ENCODE measurements at regions not wholly inside any gene's neighbourhood (a gene's known extent, or its start where the extent isn't known, plus 50 kb on each side); places are given as distances from the start of the nearest gene placed in this dataset.

DNA sequence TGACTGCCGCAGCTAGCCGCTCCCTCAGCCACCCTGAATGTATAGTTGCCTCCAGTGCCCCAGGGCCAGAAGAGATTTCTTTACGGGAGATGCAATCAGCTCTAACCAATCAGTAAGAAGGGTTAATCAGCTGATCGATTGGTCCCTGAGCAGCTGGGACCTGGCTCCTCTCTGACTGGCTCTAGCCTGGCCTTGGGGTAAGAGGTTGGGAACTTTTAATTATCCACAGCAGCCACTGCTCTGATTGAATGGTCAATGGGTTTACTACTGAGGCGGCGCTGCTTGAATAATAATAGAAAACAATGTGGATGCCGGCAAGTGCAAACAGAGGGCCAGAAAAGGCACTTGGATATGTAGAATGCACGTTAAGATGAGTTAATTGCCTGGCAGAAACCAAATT is 99.8 kb downstream of the TFAP2A start:
- no peak for TF ChIP-seq TAF1 (IDR thresholded peaks at IDR 0.05; ENCODE audit: low read depth)
- TF ChIP-seq FOXM1 (IDR thresholded peaks at IDR 0.05; ENCODE audit: borderline replicate concordance, low read depth): no peak
- TF ChIP-seq CEBPB (IDR thresholded peaks at IDR 0.05): no peak
- no peak for TF ChIP-seq RAD21 (IDR thresholded peaks at IDR 0.05; ENCODE audit: low read depth)
- TF ChIP-seq, protein P1, sequence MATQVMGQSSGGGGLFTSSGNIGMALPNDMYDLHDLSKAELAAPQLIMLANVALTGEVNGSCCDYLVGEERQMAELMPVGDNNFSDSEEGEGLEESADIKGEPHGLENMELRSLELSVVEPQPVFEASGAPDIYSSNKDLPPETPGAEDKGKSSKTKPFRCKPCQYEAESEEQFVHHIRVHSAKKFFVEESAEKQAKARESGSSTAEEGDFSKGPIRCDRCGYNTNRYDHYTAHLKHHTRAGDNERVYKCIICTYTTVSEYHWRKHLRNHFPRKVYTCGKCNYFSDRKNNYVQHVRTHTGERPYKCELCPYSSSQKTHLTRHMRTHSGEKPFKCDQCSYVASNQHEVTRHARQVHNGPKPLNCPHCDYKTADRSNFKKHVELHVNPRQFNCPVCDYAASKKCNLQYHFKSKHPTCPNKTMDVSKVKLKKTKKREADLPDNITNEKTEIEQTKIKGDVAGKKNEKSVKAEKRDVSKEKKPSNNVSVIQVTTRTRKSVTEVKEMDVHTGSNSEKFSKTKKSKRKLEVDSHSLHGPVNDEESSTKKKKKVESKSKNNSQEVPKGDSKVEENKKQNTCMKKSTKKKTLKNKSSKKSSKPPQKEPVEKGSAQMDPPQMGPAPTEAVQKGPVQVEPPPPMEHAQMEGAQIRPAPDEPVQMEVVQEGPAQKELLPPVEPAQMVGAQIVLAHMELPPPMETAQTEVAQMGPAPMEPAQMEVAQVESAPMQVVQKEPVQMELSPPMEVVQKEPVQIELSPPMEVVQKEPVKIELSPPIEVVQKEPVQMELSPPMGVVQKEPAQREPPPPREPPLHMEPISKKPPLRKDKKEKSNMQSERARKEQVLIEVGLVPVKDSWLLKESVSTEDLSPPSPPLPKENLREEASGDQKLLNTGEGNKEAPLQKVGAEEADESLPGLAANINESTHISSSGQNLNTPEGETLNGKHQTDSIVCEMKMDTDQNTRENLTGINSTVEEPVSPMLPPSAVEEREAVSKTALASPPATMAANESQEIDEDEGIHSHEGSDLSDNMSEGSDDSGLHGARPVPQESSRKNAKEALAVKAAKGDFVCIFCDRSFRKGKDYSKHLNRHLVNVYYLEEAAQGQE (IDR thresholded peaks at IDR 0.05; ENCODE audit: low read depth): no peak

All from Ishikawa (cell line).